ENCODE measurements at regions not wholly inside any gene's neighbourhood (a gene's known extent, or its start where the extent isn't known, plus 50 kb on each side); places are given as distances from the start of the nearest gene placed in this dataset.

DNA sequence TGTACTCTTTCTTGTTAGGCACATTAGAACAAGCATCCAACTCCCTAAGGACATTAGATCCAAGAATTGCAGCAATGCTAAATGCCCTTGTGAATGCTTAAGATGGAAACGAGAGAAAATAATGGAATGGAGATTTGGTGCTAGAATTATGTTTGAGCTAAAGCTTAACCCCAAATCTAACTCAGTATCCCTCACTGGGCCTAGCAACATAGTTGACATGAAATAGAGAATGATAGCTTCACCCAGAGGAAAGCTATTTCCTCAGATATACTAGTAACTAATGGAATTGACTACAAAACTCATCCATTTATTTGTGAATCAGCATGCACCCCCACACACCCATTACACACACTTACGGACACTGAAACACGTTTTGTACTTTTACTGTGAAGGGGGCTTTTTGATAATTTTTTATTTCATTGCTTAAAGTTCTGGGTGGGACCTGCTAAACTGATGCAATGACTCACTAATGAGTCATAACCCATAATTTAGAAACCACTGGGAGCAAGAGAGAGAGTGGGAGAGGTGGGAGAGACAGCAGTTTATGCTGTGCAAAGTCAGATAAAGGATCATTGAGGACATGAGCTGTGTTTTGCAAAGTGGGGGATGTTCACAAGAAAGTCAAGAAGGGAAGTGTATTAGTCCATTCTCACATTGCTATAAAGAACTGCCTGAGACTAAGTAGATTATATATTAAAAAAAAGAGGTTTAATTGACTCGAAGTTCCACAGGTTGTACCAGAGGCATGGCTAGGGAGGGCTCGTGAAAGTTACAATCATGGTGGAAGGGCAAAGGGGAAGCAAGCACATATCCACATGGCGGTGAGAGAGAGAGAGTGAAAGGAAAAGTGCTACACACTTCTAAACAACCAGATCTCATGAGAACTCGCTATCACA is 382.7 kb downstream of the SFMBT2 start:
- DNase-seq (ENCODE audit: low read depth in 2 of 3, low spot score in 2 of 3), result no peak

DNA sequence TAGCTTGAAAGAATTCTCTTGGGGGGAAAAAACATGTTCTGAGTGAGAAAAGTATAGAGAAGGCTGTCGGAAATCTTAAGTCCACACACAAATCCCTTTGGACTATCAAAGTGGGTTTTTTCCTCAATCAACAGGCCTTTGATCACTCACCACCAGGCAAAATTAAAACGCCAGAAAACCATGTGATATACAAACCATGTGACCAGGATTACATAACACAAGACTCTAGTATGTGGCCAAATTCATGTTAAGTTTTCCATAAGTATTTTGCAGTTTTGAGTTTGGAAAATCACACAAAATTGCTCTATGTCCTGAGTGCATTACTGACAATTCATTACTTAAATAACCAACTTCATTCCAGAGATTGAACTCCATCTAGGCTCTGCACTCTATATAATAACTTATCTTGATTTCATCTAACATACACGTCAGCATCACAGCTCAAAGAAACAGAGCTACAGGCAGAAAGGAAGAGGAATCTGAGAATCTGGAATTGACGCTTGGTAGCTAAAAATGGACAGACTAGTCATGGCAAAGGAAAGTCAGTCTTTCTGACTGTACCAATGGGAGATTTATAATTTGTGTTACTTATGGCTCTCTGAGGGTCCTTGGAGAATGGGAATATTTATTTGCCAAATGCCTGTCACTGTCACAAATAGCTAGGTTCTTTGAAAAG is 383.5 kb downstream of the SFMBT2 start:
- DNase-seq (ENCODE audit: low read depth in 2 of 3, low spot score in 2 of 3), result no peak

DNA sequence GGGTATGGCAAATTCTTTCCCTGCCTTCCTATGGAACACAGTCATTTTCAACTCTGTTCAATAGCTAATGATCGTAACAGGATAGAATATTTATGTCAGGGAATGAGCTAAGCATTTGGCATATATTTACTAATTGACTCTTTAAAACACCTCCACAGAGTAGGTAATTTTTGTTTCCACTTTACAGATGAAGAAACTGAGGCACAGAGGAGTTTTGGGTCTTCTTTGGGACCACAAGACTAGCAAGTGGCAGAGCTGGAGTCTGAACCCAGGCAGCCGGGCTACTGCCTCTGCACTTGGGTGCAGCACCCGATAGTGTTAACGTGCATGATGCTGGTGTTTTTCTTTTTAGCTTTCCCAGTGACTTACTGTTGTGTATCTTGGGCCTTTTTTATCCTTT is 384.0 kb downstream of the SFMBT2 start:
- no peak for DNase-seq (ENCODE audit: low read depth in 2 of 3, low spot score in 2 of 3)

DNA sequence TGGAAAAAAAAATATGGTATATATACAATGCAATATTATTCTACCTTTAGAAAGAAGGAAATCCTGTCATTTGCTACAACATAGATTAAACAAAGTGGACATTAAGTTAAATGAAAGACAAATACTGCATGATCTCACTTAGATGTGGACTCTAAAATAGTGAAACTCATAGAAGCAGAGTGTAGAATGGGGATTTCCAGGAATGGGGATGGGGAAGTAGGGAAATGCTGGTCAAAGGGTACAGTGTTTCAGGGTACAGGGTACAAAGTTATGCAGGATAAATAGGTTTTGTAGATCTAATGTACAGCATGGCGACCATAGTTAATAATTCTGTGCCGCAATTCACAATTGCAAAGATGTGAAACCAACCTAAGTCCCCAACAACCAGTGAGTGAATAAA is 385.5 kb downstream of the SFMBT2 start:
- no peak for DNase-seq (ENCODE audit: low read depth in 2 of 3, low spot score in 2 of 3)

DNA sequence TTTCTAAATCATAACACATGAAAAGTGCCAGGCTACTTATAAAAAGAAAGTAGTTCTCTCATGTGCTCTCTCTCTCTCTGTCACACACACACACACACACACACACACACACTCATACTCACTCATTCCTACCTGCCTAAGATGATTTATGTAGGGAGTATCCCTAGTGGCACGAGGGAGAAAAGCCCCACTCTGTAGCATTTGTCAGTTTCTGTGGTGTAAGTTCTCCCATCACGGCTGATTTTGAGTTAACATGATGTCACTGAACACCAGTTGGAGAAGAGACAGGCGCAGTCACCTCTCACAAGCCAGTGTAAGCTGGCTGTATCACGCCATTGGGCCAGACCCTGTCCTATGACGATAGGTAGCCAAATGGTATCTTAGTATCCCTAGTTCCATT is 395.4 kb downstream of the SFMBT2 start:
- no peak for DNase-seq (ENCODE audit: low read depth in 2 of 3, low spot score in 2 of 3)

DNA sequence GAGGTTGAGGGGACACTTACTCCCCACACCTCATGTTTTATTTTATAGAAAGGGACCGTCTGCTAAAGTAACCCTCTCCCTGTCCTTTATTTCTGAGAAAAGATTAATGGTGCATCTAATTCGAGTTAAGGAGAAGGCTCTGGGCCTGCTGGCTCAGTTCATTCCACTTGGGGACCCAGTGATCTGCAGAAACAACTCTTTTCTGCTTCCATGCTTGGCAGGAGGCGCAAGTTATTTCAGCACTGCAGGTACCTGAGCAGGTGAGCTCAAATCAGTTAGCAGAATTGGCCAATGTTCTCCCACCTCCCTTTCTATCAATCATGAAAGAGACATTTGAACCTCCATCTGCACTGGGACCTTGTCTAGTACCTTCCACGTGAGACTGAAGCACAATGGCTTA is 396.1 kb downstream of the SFMBT2 start:
- DNase-seq (ENCODE audit: low read depth in 2 of 3, low spot score in 2 of 3), result no peak

DNA sequence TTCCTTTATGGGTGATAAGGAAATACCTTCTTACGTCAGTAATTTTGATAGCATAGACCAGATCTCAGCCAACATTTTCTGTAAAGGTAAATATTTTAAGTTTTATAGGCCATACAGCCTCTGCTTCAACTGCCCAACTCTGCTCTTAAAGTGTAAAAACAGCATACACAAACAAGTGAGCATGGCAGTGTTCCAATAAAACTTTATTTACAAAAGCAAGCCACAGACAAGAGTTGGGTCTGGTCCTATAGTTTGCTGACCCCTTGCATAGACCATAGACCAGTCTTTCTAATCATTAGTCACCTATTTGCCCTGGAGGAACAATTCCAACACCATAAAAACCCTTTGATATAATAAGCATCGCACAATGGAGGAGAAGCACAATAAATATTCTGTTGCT is 398.8 kb downstream of the SFMBT2 start:
- DNase-seq (ENCODE audit: low read depth in 2 of 3, low spot score in 2 of 3), result no peak

DNA sequence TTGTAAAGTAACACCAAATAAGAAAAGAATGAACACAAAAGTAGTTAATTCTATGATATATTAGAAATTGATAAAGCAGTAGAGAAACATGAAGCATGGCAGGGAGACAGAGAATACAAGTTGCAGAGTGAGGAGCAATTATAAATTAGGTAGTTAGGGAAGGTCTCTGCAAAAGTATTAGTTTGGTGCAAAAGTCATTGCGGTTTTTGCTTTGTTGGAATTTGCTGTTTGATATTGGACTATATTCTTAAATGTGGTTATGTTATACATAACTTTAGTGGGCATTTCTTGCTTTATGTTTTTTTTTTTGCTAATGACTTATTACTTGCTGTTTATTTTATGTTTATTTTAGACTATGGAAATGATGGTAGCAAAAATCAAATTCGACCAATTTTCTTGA is 402.2 kb downstream of the SFMBT2 start:
- no peak for DNase-seq (ENCODE audit: low read depth in 2 of 3, low spot score in 2 of 3)

DNA sequence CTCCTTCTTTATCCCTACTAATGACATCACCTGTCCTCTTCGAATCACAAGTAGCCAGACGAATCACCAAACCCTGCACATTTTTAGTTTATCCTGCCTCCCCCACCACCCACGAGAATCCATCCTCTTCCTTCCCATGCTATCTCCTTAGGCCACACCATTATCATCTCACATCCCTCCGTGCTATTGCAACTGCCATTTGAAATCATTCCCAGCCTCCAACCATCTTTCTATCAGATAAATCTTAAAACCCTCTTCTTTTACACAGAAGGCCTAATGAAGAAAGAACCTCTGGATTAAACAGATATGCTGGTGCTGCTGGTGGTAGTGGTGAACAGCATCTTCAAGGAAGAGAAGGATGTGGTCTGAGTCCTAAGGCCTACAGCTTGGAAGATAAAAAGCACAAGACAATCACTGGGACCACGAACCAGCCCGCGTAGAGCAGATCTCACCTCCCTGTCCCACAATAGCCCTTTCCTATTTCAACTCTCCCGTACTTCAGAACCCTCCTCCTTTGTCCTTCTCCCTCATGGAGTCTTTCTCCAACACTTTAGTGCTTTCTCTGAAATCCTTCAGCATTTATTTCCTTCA is 403.1 kb downstream of the SFMBT2 start:
- DNase-seq (ENCODE audit: low read depth in 2 of 3, low spot score in 2 of 3), result no peak

DNA sequence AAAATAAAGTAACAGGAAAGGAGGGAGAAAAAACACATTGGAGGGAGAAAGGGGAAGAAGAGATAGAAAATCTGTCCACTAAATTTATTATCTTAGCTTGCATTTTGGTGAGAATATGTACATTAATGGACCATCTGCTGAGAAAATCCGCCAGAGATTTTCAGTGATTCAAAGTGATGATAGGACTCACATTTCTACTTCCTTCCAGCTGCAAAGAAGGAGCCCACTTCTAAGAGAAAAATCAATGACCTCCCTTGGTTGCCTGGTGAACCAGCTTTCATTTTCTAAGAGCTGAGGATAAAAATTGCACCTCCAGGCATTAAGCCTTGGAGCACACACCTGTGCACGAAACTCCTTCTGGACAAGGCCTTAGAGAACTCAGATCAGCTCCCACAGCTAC is 404.3 kb downstream of the SFMBT2 start:
- no peak for DNase-seq (ENCODE audit: low read depth in 2 of 3, low spot score in 2 of 3)

DNA sequence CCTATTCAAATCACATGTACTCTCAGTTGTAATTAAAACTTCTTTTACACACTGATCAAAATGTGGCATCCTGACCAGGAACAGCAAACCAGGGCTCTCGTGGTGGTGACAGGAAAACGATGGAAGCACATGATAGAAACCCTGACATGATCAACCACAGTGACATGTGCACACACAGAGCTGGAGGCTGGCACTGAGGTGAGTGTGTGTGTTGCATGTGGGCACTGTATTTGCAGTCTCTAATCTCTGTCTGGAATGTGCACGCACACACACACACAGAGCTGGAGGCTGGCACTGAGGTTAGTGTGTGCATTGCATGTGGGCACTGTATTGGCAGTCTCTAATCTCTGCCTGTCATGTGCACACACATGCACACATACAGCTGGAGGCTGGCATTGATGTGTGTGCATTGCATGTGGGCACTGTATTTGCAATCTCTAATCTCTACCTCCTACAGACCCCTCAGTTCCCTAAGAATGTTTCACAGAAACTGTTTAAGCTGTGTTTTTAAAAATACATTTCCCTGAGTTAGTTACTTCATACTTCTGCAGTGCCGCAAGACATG is 406.9 kb downstream of the SFMBT2 start:
- no peak for DNase-seq (ENCODE audit: low read depth in 2 of 3, low spot score in 2 of 3)

DNA sequence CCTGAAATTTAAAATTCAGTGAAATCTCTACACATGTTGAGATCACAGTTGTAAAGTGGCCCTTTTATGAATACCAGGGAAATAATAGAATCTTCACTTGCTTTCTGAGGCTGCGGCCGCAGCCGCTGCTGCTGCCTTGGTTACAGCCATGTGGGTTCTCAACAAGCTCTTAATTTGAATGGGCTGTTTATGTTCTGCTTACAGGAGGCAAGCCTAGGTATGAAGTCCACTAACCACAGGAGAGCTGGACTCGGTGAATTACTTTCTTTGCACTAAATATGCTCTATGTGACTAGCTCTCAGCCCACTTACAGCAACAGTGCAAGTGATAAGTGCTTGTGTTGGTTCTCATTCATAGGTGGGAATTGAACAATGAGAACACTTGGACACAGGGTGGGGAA is 410.8 kb downstream of the SFMBT2 start:
- DNase-seq (ENCODE audit: low read depth in 2 of 3, low spot score in 2 of 3), result no peak

DNA sequence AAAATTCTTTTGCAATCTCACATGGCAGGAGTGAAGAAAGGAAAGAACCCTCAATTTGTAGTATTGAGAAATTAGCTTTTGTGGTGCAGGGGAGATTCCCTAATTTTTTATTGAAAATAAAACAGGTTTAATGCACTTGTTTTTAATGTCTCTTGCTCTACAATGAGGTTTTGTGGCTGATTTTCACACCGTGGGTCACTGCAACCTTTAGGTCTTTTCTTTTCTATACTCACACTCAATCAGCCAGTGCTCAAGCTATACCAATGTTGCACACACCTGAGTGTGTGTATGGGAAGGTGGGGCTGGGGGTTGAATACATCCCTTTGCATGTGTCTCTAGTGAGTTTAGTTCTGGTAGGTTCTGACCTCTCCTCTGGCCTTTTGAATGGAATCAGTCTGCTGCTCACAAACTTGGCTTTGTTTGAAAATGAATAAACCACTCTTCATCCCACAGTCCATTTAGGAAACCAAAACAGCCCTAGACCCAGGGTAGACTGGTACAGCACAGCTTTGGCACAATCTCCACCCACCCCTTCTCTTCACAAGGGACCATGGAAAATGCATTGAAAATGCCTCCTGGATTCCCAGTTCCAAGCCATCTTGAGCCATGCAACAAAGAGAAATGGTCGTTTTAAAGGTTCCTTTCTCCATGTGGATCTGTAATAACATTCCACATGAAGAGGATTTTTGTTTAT is 411.5 kb downstream of the SFMBT2 start:
- DNase-seq (ENCODE audit: low read depth in 2 of 3, low spot score in 2 of 3), result no peak

DNA sequence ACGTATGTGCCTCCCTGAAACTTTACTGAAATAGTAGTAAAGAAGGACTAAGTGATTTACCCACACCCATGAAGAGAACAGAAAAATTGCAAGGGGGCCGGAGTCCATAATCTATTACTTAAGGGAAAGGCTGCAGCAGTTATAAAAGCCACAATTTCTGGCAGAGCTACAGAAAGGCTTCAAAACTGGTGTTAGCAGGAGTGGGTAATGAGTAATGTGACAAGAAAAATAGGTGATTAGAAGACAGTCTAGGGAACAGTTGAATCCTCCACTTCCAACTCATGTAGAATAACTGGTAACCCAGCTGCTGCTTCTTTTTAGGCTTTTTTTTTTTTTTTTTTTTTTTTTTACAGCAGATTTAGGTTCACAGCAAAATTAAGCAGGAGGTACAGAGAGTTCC is 413.3 kb downstream of the SFMBT2 start:
- no peak for DNase-seq (ENCODE audit: low read depth in 2 of 3, low spot score in 2 of 3)

DNA sequence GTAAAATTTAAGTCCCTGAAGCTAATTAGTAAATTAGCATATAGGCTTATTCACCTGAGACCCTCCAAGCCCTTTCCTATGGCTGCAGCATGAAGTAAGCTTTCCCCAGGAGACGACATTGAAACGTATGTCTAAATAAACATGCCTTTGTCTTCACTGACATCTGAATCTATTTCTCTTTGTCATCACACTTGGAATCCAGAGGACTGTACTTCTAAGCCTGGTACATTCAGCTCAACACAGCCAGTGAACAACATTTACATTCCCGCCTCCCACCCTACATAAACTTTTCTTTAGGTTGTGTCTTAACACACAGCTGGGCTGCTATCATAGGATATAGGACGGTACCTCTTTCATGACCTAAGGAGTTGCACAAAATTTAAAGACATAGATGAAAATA is 414.4 kb downstream of the SFMBT2 start:
- DNase-seq (ENCODE audit: low read depth in 2 of 3, low spot score in 2 of 3), result no peak

DNA sequence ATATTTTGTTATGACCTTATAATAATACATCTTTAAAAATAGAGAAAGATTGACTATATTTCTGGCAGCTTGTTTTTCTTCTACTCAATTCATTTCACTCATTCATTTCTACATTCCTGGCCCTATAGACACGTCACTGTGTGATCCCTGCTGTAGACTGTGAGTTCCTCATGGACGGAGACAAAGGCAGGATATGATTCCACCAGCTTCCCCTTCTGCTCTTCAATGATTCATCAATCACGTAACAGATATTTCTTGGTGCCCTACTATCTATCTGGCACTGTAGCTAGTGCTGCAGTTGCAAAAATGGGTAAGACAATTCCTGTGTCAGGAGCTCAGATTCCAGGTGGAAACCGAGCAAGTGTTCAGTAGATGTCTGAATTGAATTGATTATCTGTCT is 415.0 kb downstream of the SFMBT2 start:
- no peak for DNase-seq (ENCODE audit: low read depth in 2 of 3, low spot score in 2 of 3)

DNA sequence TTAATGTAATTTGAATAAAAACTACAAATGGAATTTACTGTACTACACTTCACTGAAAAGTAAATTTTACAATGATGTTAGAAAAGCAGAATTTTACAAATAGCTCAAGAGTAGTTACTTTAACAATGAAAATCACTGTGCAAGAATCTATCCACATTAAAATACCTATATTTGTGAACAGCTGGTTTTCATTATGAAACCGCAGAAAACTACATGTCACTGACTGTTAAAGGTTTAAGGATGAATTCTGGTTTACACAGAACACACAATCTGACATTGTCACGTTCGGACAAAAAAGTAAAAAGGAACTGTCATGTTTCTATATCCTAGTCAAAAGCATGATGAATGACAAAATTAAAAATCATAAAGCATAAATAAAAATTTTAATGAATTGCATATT is 415.3 kb upstream of the PRKCQ start:
- no peak for DNase-seq (ENCODE audit: low read depth in 2 of 3, low spot score in 2 of 3)

DNA sequence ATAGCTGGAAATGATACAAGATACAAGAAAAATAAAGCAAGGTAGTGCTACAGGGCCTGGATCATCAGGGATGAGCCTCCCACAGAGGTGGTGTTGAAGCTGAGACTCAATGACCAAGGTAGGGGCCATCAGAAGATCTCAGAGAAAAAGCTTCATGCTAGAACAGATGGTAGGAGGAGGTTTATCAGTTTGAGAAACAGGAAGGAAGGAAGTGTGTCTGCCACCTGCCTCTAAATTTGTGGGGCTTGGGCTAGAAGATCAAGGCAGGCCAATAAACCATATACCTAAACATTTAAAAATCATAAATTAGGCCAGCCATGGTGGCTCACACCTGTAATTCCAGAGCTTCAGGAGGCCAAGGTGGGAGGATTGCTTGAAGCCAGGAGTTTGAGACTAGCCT is 410.8 kb upstream of the PRKCQ start:
- no peak for DNase-seq (ENCODE audit: low read depth in 2 of 3, low spot score in 2 of 3)

DNA sequence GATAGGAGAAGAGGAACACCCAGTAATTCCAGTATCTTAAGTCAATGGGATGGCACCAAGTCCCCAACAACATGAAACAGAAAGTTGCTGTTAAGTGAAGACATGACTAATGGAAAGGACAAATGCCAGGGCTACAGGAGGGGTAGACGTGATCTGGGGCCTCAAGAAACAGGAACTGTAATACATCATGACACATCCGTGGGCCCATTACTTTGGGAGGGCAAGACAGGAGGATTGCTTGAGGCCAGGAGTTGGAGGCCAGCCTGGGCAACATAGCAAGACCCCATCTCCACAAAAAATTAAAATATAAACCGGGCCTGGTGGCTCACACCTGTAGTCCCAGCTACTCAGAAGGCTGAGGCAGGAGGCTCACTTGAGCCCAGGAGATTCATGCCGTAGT is 408.6 kb upstream of the PRKCQ start:
- no peak for DNase-seq (ENCODE audit: low read depth in 2 of 3, low spot score in 2 of 3)

DNA sequence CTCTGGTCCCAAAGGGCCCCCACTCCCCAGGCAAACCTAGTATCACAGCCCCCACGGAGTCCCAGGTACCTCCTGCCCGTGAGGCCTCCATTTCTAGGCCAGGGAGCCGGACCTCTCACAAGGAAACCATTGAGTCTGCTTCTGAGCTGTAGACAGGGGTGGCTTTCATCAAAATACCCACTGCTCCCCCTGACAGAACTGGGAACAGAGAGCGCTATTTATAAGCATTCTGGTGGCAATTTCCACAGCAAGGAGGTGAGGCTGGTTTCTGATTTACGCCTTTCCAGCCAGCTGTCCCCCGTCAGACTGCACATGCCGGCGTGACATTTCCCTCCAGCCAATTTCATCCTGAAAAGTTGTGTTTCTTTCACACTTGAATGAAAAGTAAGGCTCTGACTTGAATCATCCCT is 407.5 kb upstream of the PRKCQ start:
- no peak for DNase-seq (ENCODE audit: low read depth in 2 of 3, low spot score in 2 of 3)

DNA sequence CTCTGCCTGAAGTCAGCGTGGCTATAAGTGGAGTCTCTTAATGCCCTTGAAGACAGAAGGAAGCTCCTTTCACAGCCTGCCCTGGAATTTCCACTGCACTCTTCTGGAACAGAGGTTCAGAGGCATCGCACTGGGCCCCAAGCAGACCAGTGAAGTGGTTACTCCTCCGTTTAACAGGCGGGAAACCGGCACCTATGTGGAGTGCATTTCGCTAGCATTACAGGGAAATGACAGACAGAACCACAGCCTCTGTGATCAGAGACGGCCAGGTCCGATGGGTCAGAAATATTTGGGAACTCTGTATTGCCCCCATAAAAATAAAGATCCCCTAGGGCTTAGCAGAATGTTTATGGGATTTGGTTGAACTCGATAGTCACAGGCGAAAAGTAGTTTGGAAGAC is 406.9 kb upstream of the PRKCQ start:
- no peak for DNase-seq (ENCODE audit: low read depth in 2 of 3, low spot score in 2 of 3)
